GM19455 (cell line): ENCODE measurements at regions not wholly inside any gene's neighbourhood (a gene's known extent, or its start where the extent isn't known, plus 50 kb on each side); places are given as distances from the start of the nearest gene placed in this dataset.
"Not testable (repeated sequence)": the region's sequence is repeated elsewhere in the genome, so short reads cannot be mapped to it uniquely, and the experiment has no call there.

Experiments used
- ATAC-seq: cut with Tn5 transposase; IDR thresholded peaks from one replicate; pipeline ENCODE4 v1.9.1; 2021; ENCODE audit not compliant: unreplicated experiment

DNA sequence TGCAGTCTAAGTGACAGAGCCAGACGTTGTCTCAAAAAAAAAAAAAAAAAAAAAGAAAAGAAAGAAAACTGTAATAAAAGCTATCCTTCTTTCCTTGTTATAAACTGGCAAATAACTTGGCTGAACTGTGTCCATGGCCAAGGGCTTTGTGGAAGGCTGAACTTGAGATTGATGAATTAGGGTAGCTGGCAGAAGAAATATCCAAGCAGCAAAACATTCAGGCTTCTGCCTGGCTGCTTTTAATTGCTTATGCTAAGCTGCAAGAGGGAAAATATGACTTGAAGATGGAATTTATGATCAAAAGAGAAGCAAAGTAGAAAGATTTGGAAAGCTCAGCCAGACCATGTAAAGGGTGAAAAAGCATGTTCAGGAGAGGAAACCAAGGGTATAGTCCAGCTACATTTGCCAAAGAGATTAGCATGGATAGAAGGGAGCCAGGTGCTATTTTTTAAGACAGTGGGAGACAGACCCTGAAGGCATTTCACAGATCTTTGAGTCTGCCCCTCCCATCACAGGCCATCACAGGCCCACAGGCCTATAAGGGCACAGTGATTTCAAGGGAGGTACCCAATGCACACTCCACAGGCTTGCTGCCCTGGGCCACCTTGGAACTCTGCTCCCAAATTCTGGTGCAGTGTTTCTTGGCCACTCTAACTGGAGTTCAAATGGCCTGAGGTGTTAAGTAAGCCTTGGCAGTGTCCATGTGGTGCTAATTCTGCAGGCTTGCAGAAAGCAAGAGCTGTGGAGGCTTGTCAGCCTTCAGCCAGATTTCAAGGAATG, 226.0 kb downstream of the AEBP2 start:
- no peak for ATAC-seq

DNA sequence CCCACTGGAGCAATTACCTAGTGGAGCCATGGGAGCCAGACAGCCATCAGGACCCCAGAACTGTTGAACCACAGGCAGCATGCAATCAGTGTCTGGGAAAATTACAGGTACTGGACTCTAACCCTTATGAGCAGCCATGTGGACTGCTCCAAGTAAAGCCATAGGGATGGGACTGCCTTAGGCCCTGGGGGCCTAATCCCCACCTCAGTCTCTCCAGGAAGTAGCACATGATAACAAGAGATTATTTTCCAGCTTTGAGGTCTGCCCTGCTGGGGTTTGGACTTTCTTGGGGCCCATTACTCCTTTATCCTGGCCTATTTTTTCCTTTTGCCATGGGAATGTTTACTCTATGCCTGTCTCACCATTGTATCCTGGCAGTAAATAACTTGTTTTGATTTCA, 226.8 kb downstream of the AEBP2 start:
- no peak for ATAC-seq

DNA sequence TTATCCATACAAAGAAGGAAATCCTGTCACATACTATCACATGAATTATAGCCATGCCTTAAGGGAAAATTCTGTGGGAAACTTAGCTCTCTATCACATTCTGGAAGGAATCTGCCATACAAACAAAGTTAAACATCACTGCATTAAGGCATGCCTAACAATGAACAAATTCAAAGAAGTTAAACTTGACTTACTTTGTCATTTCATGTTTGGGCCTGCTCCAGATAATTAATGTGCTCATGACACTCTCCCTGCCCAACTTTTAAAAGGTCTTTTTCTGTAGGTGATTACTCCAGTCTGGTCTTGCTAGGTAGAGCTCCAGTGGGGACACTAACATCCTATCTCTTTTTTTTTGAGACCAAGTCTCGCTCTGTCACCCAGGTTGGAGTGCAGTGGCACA, 230.5 kb downstream of the AEBP2 start:
- no peak for ATAC-seq

DNA sequence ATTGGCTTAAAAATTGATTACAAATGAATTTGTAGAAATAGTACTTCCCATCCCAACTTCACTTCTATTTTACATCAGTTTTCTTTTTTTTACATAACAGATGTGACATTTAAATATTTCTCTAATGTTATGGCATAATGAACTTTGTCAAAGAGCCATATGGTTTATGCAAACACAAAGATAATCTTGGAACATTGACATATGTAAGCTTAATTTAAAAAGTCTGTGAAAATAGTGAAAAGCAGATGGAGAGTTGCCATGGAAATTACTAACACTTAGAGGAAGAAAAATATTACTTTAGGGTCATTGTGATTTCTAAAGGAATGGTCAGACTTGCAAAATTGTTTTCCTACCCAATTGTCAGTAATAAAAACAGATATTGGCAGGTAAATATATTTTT, 232.4 kb downstream of the AEBP2 start:
- ATAC-seq: no peak

DNA sequence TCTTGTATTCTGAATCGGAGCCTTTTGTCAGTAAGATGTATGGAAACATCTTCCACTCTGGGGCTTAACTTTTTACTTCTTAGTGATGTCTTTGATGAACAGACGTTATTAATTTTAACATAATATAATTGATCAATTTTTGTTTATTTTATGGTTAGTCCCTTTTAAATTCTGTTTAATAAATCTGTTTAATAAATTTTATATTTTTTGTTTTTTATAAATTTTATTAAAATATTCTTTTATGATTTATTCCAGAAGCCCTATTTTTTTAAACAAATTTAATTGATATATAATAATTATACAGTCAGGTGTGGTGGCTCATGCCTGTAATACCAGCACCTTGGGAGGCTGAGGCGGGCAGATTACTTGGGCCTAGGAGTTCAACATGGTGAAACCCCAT, 235.1 kb downstream of the AEBP2 start:
- ATAC-seq: no peak

DNA sequence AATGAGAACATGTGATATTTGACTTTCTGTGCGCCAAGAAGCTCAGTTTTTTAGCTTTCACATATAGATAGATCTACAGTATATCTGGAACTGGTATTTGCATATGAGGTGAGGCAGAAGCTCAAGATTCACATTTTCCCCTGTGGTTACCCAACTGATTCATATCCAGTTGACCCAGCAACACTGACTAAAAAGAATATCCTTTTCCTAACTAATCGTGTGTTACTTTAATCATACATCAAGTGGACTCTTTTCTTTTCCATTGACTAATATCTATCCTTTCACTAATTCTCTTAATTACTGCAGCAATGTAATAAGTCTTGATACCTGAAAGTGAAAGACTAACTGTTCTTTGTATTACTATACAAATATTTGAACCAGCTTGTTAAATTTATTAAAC, 236.1 kb downstream of the AEBP2 start:
- no peak for ATAC-seq

DNA sequence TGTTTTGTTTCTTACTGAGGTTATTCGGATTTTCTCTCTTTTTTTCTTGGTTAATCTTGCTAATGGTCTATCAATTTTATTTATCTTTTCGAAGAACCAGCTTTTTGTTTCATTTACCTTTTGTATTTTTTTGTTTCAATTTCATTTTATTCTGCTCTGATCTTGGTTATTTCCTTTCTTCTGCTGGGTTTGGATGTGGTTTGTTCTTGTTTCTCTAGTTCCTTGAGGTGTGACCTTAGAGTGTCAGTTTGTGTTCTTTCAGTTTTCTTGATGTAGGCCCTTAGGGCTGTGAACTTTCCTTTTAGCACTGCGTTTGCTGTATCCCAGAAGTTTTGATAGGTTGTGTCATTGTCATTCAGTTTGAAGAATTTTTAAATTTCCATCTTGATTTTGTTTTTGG, 239.2 kb downstream of the AEBP2 start:
- ATAC-seq: not testable (repeated sequence)

DNA sequence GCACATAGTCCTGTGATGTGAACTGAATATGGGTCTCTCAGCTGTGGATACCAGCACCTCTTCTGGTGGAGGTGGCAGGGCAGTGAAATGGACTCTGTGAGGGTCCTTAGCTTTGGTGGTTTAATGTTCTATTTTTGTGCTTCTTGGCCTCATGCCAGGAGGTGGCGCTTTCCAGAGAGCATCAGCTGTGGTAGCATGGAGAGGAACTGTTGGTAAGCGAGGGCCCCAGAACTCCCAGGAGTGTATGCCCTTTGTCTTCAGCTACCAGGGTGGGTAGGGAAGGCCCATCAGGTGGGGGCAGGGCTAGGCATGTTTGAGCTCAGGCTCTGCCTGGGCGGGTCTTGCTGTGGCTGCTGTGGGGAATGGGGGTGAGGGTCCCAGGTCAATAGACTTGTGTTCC, 241.7 kb downstream of the AEBP2 start:
- no peak for ATAC-seq

DNA sequence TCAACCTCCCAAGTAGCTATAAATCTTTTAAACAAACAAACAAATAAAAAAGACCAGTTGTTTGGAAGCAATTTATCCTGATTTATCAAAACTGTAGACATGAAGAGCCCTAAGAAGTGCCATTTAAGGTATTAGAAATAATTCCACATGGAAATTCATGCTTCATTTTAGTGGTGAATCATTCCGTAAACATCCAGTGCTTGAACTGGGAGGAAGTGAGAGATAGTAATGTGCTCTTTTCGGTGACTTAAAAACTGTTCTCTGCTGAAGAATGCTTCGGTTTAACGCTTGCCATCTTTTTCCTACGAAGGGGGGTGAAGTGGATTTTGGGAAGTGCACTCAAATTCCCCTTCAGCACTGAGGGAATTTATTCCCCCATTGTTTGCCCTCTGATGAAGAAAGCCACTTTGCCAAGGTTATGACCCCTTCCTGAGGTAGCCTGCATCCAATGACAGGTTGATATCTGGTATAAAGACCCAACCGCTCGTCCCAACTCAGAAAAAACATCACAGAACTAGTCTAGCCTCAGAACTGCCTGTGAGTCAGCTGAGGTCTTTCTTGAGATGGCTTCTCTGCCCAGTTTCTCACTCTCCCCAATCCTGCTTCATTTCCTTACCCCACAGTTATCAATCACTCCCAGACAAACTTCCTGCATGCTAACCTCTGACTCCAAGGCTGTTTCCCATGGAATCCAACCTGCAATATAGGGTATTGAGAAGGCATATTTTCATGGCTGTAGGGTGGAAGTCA, 244.1 kb downstream of the AEBP2 start:
- ATAC-seq: no peak

DNA sequence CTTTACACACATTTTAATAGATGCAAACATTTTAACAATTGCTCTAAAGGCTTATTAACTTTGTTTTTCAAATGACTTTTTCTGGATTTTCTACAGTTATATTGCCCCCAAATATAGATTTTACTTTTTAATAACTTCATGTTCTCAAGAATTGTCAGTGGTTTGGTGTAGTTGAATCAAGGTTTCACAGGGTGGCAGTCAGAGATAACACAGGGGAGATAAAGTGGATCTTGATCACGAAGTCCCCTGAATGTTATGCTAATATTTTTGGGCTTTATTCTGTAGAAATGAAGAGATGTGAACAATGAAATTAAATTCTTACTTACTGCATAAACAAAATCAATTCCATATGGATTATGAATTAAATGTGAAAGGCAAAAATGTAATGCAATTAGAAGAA, 248.1 kb downstream of the AEBP2 start:
- ATAC-seq: no peak

DNA sequence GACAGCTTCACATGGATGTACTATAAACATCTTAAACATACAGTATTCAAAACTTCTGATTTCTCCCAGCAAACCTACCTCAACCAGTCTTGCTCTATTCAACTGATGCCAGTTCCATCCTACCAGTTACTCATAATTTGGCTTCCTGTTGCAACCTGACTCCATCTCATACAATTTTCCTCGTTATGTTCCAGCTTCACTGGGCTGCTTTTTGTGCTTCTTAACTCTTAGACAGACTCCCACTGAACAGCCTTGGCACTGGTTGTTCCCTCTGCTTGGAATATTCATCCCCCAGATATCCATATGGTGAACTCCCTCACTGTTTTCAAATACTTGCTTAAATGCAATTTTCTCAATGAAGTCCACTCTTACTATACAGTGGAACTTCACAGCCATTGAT, 249.2 kb downstream of the AEBP2 start:
- no peak for ATAC-seq

DNA sequence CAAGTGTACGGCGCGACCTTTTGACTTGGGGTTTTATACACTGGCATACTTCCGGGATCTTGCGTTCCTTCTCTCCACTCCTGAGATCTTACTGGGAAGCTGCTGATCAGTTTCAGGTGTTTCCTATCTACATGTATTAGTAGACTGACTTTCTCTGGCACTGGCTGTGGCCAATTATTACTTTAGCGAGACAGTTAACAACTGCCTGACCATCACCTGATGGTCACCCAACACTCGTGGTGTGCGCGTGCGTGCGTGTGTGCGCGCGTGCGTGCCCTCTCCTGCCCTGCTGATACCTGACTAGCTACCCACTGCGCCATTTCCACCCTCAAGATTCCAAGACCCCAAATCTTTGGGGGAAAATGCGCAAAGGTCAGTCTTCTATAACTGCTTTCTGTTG, 249.9 kb downstream of the AEBP2 start:
- ATAC-seq: no peak

DNA sequence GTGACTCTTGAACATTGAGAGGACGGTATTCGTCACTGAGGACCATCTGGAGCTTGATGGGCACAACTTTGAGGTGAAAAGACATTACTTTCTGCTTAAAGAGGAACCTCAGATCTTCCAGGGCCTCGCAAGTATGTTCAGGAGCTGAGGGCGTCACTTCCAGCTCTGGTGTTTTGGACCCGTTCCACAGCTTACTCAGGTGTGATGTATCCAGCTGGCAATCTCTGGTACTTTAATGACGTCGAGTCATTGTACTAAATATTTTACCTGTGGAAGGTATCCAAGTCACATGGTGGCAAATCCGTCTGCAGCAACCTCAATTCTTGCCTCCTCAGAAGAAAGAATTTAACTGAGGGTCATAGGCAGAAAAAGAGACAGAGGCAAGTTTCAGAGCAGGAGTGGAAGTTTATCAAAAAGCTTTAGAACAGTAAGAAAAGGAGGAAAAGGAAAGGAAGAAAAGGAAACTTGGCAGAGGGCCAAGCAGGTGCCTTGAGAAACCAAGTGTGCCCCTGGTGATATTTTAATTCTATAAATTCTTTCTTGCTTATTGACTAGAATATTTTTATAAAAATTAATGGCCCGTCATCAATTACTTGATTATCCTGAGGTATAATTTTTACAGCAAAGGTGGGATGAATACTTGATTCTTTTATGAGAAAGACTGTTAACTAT, 250.6 kb downstream of the AEBP2 start:
- no peak for ATAC-seq

DNA sequence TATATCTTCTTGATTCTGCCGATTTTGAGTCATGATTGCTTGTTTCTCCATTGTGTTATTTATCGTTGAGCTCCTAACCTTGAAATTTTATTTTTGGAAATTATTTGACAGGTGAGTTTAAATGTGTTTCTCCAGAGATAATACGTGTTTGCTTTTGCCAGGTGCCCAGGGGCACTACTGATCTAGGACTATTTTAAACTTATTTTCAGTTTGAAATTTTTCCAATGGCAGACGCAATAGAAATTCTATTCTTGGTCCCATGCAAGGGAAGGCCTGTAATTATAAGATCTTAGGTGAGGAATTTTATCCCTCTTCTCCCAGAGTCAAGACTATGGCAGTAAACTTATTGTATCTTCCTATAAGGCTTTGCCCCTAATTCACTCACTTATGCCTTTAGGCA, 252.8 kb downstream of the AEBP2 start:
- ATAC-seq: no peak

DNA sequence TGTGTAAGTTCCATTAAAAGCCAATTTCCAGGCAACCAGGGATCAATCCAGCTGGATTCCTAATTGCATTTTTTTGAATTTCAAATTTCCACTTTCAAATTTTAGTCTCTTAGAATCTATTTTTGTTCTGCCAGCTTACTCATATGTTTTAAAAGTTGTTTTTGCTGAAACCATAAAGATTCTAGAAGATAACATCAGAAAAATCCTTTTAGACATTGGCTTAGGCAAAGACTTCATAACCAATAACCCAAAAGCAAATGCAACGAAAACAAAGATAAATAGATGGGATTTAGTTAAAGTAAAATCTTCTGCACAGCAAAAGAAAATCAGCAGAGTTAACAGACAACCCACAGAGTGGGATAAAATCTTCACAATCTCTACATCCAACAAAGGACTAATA, 253.3 kb downstream of the AEBP2 start:
- no peak for ATAC-seq

DNA sequence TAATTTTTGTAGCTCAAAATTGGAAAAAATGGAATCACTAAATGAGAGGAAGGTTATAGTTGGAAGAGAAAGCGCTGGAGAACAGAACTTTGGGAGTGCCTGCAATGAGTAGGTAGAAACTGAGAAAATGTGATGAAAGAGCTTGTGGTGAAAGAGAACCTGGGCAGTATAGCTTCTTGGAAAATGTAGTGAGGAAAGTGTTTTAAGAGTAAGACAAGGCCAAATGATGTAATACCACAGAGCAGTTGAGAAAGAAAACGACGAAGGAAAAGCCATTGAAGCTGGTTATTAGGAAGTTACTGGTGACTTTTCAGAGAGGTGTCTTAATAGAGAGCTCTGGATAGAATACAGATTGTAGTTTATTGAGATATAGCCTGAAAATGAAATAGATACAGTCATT, 255.3 kb downstream of the AEBP2 start:
- ATAC-seq: no peak

DNA sequence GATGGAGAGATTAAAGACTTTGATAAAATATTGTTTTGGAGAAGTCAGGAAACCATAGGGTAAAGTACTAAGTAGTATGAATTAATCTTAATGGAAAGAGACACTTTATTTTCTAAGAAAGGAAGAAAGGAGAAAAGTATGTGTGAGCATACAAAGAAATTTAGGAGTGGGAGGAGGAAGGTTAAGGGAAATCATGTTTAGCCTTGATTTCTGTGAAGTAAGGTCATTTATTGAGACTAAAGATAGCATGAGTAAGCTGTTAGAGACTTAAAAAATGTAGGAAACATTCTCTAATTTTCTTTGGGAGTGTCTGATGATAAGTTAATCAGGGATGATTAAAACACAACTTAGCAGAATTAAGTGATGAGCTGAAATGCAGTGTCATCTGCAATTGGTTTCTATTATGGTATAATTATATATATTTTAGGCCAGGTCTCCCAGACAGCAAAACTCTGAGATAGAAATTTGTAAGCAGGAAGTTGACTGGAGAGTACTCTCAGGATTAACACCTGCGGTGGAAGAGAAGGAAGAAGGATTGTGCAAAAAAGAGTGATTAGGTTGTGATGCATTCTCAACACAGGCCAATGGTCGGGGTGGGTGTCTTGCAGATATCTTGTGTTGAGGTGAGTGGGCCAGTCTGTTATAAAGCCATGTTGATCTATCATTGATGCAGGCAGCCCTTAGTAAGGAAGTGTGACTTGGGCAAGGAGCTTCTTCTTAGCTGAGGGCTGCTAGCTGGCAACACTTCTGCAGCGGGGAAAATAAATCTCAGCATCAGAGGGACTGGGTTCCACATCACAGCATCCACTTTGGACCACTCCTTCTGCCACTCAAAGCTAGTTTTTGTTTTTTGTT, 256.2 kb downstream of the AEBP2 start:
- ATAC-seq: no peak

DNA sequence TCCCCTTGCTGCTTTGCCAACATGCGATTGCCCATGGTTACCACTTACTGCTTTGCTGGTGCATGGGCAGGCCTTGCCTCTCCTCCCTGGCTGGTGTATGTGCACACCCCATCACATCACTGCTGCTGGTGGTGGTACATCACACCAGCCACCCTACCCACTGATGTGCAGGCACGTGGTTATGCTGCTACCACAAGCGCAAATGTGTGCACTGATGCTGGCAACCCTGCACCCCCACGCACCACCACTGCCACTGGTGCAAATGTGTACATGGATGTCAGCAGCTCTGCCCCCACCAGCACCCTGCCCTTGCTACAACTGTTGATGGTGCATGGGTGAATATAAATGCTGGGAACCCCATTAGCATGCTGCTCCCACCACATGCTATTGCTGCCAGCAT, 261.7 kb downstream of the AEBP2 start:
- ATAC-seq: no peak

DNA sequence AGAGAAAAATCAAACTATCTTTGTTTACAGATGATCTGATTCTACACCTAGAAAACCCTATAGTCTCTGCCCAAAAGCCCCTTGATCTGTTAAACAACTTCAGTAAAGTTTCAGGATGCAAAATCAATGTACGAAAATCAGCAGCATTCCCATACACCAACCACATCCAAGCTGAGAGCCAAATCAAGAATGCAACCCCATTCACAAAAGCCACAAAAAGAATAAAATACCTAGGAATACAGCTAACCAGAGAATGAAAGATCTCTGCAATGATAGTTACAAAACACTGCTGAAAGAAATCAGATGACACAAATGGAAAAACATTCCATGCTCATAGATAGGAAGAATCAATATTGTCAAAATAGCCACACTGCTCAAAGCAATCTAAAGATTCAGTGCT, 265.7 kb downstream of the AEBP2 start:
- ATAC-seq: no peak

DNA sequence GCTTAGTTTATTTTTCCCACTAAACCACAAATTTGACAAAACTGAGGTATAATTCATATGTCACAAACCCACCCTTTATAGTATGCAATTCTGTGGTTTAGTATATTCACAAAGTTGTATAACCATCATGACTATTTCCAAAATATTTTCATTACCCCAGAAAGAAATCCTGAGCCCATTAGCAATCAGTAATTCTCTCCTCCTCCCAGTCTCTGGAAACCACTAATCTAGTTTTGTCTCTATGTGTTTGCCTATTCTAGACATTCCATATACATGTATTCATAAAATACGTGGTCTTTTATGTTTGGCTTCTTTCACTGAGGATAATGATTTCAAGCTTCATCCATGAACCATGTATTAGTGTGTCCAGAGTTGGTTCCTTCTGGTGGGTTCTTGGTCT, 267.6 kb downstream of the AEBP2 start:
- ATAC-seq: no peak

DNA sequence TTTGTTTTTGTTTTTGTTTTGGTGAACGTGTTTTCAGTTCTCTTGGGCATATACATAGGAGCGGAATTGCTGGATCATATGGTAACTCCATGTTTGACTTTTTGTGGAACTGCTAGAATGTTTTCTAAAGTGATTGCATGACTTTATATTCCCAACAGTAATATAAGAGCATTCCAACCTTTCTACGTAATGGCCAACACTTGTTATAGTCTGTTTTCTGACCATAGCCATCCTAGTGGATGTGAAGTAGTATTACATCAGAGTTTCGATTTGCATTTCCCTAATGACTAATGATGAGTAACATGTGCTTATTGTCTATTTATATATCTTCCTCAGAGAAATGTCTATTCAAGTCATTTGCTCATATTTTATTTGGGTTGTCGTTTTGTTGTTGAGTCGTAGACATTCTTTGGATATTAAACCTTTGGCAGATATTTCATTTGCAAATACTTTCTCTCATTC, 268.7 kb downstream of the AEBP2 start:
- no peak for ATAC-seq
